ENCODE measurements at regions not wholly inside any gene's neighbourhood (a gene's known extent, or its start where the extent isn't known, plus 50 kb on each side); places are given as distances from the start of the nearest gene placed in this dataset.

DNA sequence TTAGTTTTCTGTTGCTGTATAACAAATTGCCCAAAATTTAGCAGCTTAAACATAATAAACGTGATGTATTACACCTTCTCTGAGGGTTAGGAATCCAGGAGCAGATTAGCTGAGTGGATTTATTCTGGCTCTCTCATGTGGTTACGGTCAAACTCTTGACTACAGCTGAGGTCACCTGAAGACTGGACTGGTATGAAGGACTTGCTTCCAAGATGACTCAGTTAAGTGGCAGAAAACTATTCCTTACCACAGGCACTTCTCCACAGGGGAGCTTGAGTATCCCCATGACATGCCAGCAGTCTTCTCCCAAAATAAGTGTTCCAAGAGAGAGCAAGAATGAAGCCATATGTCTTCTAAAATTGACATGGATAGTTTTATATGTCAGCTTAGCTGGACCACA lies 957.2 kb upstream of the GHITM start:
- no peak for TF ChIP-seq POLR2A (IDR thresholded peaks at IDR 0.05)
- TF ChIP-seq, protein P1, sequence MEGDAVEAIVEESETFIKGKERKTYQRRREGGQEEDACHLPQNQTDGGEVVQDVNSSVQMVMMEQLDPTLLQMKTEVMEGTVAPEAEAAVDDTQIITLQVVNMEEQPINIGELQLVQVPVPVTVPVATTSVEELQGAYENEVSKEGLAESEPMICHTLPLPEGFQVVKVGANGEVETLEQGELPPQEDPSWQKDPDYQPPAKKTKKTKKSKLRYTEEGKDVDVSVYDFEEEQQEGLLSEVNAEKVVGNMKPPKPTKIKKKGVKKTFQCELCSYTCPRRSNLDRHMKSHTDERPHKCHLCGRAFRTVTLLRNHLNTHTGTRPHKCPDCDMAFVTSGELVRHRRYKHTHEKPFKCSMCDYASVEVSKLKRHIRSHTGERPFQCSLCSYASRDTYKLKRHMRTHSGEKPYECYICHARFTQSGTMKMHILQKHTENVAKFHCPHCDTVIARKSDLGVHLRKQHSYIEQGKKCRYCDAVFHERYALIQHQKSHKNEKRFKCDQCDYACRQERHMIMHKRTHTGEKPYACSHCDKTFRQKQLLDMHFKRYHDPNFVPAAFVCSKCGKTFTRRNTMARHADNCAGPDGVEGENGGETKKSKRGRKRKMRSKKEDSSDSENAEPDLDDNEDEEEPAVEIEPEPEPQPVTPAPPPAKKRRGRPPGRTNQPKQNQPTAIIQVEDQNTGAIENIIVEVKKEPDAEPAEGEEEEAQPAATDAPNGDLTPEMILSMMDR (IDR thresholded peaks at IDR 0.05): no peak

Data from thyroid gland (tissue), 4 donors.